WI38 (cell line): ENCODE measurements at regions not wholly inside any gene's neighbourhood (a gene's known extent, or its start where the extent isn't known, plus 50 kb on each side); places are given as distances from the start of the nearest gene placed in this dataset.

Experiments used
- H3K4me3 ChIP-seq: 2 replicates; pipeline ENCODE4 v1.5.1; 2011; ENCODE audit warnings: low read depth, mild to moderate bottlenecking, control low read depth, low read length
- CTCF ChIP-seq: IDR thresholded peaks from 2 replicates; pipeline ENCODE4 v1.5.1; 2012; ENCODE audit warnings: low read depth, mild to moderate bottlenecking, control low read depth, low read length

GRCh38 chr4:179200681-179201080, 1758.4 kb upstream of the AGA start:
- no peak overlapping the region for H3K4me3 ChIP-seq
- no peak for TF ChIP-seq CTCF

GRCh38 chr4:179225594-179225993, 1783.4 kb upstream of the AGA start:
- TF ChIP-seq CTCF, result no peak
- no peak overlapping the region for H3K4me3 ChIP-seq

- no peak for TF ChIP-seq CTCF
- H3K4me3 ChIP-seq, result no peak overlapping the region
Measured at GRCh38 chr4:179248821-179249220, 1806.6 kb upstream of the AGA start.

GRCh38 chr4:179268791-179269190, 1826.6 kb upstream of the AGA start:
- TF ChIP-seq CTCF, result no peak

GRCh38 chr4:179272282-179272681, 1830.0 kb upstream of the AGA start:
- H3K4me3 ChIP-seq, result no peak overlapping the region
- TF ChIP-seq CTCF, result no peak

More at GRCh38 chr4:179268791-179269190, 1826.6 kb upstream of the AGA start:
- H3K4me3 ChIP-seq, result no peak overlapping the region

- TF ChIP-seq CTCF, result no peak
Measured at GRCh38 chr4:179278647-179279046, 1836.4 kb upstream of the AGA start.

GRCh38 chr4:179285696-179286095, 1843.5 kb upstream of the AGA start:
- H3K4me3 ChIP-seq, result no peak overlapping the region
- TF ChIP-seq CTCF, result no peak

More at GRCh38 chr4:179278647-179279046, 1836.4 kb upstream of the AGA start:
- no peak overlapping the region for H3K4me3 ChIP-seq
